ENCODE measurements at regions not wholly inside any gene's neighbourhood (a gene's known extent, or its start where the extent isn't known, plus 50 kb on each side); places are given as distances from the start of the nearest gene placed in this dataset.

DNA sequence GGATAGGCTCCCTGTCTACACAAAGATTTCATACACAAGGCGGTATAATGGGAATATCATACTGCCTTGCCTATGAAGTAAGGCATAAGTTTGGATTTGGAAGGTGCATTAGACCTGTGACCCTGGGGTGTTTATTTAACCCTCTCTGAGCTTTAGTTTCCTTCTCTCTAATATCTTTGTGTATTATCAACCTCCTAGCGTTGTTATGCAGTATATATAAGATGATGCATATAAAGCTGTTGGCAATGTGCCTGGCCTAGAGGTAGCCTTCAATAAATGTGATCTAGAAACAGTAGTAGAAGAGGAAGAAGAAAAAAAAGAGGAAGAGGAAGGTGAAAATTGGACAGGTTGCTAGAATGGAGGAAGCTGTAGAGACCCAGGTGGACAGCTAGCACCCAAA is 311.6 kb upstream of the CLINT1 start:
- DNase-seq (ENCODE audit: low read depth), result no peak

DNA sequence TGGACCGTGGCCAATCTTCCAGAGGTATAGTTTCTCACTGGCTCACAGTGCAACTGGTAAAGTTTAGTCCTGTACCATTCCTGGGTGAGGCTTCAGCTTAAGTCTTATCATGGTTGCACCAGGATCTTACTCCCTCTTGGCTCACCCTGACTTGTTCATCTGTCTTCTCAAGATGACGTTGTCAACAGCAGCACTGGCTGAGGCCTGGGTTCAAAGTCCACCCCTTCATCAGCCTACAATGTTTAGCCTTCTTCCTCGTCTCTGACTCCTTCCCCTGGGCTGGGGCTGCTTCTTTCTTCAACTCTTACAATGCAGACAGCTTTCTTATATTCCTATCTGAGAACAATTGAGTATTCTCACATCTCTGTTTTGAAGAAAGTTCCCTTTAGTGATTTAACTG is 311.1 kb upstream of the CLINT1 start:
- no peak for DNase-seq (ENCODE audit: low read depth)

GRCh38 chr5:158166424-158166823 is 307.5 kb upstream of the CLINT1 start:
- no peak for DNase-seq (ENCODE audit: low read depth)

DNA sequence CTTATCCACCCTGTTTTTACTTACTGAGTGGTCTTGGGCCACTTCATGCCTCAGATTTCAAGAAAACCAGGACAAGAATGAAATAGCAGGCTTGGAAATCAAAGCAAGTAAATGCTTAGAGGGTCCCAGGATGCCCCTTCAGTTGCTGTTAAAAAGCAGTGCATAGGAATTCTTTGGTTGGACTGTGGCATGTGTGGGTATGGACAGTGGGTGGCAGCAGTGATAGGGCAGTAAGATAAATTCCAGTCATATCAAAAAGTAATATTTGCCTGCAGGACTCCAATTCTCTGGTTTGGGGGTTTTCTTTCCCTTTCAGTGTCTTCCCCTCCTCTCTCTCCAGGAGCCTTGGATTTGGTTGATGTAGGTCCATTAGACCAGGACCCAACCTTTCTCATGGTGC is 306.7 kb upstream of the CLINT1 start:
- DNase-seq (ENCODE audit: low read depth), result no peak

DNA sequence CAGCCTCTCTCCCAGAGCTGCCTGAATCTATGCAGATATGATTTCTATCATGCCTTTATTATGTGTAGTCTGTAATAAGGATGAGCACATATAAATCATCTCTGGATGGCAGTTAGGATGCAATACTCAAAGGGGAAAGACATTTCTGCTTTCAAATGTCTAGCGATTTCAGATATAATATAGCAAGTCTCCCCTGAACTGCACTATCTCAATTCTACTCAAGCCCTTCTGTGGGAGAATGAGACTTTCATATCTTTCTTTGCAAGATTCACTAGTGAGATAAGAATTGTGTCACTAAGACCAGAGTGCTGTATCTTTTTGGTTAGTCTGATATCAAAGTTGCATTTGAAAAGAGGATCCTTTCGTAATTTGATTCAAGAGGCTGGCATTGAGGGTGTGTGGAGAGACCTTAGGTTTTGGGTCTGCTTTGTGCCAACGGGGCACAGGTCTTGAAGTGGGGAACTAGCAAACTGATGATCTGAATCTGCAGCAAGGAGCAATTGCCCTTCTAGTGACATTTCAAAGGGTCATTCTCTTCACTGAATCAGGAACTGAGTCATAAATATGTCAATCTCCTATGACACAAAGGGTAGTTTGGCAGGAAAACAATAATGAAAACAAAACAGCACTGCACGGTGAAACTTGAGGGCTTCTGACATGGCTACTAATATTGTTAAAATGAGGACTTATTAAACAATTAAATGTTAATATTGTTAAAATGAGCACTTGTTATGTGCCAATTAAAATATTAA is 305.5 kb upstream of the CLINT1 start:
- DNase-seq (ENCODE audit: low read depth), result no peak

GRCh38 chr5:158163451-158164295 is 304.7 kb upstream of the CLINT1 start:
- no peak for DNase-seq (ENCODE audit: low read depth)

- no peak for DNase-seq (ENCODE audit: low read depth)
Measured at GRCh38 chr5:158162479-158163034, 303.6 kb upstream of the CLINT1 start.

- no peak for DNase-seq (ENCODE audit: low read depth)
Measured at GRCh38 chr5:158162026-158162425, 303.1 kb upstream of the CLINT1 start.

DNA sequence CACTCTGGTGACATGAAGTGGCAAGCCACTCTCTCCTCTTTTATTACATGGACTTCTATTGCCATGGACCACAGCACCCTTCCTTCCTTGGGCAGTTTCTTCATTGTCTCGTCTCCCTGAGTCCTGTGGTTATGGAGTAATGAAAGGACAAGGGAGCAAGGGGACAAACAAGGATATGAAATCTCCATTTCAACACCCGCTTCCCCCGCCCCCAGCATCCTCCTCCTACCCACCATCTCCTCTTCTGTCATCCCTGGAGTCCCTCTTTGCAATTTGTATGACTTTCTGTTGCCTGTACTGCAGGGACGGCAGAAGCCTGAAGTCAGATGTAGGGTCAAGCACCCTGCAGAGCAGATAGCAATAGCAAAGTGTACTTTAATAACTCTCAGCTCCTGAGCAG is 300.7 kb upstream of the CLINT1 start:
- DNase-seq (ENCODE audit: low read depth), result no peak

GRCh38 chr5:158155811-158156505 is 297.0 kb upstream of the CLINT1 start:
- no peak for DNase-seq (ENCODE audit: low read depth)

GRCh38 chr5:158155067-158155466 is 296.1 kb upstream of the CLINT1 start:
- no peak for DNase-seq (ENCODE audit: low read depth)

GRCh38 chr5:158154226-158155005 is 295.5 kb upstream of the CLINT1 start:
- DNase-seq (ENCODE audit: low read depth), result peak; percentile 26

DNA sequence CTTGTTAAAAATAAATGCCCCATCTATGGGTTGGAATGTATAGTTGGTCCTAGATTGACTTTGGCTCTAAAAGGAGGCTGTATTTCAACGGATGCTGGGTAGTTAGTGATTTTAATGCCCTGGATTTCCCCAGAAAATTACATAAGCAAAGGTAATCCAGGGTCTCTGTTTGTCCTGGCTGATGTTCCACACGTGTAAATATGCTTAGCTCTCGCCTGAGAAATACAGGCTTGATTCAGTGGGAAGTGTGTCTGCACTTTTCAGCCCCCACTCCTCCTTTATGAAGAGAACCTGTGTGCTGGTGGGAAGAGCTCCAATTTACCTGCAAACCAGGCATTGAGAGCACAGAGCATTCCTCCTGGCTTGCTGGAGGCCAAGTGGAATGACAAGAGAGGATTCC is 294.6 kb upstream of the CLINT1 start:
- DNase-seq (ENCODE audit: low read depth), result no peak

GRCh38 chr5:158152136-158152535 is 293.2 kb upstream of the CLINT1 start:
- no peak for DNase-seq (ENCODE audit: low read depth)

DNA sequence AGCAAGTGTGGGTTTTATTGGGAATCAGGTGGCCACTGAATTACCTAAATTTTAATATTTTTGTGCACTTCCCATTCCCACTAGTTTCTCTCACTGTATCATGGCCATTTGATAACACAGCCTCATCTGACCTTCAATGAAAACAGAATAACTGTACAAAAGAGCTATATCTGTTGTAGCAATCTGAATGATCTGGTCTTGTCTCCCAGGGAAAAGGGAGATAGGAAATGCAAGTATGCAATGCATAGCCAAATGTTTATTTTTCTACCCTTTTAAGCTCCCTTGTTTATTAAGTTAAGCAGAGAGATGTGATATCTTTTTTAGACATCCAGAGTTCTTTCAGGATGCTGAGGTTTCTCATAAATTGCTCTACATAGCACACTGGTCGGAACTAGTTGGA is 288.3 kb upstream of the CLINT1 start:
- no peak for DNase-seq (ENCODE audit: low read depth)

GRCh38 chr5:158145827-158146226 is 286.9 kb upstream of the CLINT1 start:
- DNase-seq (ENCODE audit: low read depth), result no peak

DNA sequence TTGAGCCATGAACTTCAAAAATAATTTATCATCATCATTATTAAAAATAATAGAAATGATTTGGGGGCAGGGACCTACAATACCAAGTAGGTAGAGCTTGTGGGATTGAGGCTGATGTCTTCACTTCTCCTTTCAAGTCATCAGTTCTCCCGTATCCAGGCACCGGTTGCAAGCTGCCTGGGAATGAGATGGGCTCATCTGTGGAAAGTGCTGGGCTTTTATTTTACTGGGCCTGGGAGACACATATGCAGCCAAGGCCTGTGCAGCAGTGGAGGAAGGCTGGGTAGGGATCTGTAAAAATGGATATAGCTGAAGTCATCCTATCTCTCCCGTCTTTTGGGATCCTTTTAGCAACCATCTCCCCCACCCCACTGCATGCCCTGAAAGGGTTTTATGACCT is 284.1 kb upstream of the CLINT1 start:
- no peak for DNase-seq (ENCODE audit: low read depth)

DNA sequence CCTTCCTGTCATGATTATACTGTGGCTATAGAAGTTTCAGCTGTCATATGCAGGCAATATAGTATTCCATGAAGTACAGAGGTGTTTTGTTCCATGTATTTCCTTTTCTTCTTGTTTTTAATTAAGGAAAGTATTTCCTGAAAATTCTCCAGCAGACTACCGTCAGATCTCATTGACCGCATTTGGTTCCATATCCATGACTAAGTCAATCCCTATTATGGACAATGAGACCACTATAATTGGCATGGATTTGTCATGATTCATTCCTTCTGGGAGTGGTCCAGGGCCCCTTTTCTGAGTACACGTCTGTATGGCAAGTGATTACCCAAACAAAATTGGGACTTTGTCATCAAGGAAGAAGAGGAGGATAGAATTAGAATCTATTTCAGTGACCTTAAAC is 283.2 kb upstream of the CLINT1 start:
- no peak for DNase-seq (ENCODE audit: low read depth)

DNA sequence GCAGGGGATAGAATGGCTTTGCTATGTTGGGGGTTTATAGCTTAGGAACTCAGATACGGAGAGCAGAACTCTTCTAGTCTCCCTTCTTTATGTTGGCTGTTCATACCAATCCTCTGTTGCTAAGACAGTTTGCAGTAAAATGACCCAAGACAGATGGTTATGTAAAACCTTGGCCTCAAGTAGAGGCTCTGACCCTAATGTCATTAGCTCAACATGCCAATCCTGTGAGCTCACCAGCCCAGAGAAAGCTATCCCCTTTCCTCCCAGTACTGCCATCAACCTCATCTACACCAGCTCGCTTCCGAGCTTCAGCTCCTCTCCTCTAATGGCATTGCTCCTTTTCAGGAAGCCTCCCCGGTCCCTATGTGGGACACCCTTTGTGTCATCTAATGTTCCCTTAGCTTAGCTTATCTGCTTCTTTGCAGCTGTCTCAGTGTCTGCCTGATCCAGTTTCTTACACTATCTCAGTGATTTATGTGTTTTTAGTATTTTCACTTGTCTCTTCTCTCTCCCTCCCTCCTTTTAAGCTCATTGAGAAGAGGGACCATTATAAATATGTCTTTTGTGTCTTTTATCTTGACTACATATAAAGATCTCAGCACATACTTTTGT is 281.3 kb upstream of the CLINT1 start:
- peak; percentile 36 for DNase-seq (ENCODE audit: low read depth)

- DNase-seq (ENCODE audit: low read depth), result no peak
Measured at GRCh38 chr5:158139161-158139560, 280.2 kb upstream of the CLINT1 start.

Data from myocyte (in vitro differentiated cells).